Neural cell (in vitro differentiated cells): ENCODE measurements at regions not wholly inside any gene's neighbourhood (a gene's known extent, or its start where the extent isn't known, plus 50 kb on each side); places are given as distances from the start of the nearest gene placed in this dataset.

Experiments used
- H2AFZ ChIP-seq: fragments of 200-600, 300-800 bp; sonication (generic), shearing (Covaris generic); 2 replicates; pipeline ENCODE4 v1.6.0; 2014; ENCODE audit warnings: low read depth, mild to moderate bottlenecking, antibody characterized with exemption, low read length, moderate library complexity
- H3F3A ChIP-seq: fragments of 200-600 bp; shearing (Covaris generic); 2 replicates; pipeline ENCODE4 v1.6.1; 2016; ENCODE audit warnings: mild to moderate bottlenecking, moderate library complexity, mixed read lengths, antibody characterized with exemption, low read length; ENCODE audit not compliant: insufficient read depth, poor library complexity, severe bottlenecking
- H3K27ac ChIP-seq: fragments of 200-600, 300-800 bp; sonication (generic), shearing (Covaris generic); 2 replicates; pipeline ENCODE4 v1.5.1; 2014; ENCODE audit warnings: mild to moderate bottlenecking, low read length, moderate library complexity
- H3K27me3 ChIP-seq: fragments of 300-800, 200-600 bp; sonication (generic), shearing (Covaris generic); 2 replicates; pipeline ENCODE4 v1.6.0; 2014; ENCODE audit warnings: mild to moderate bottlenecking, low read depth, low read length, moderate library complexity; ENCODE audit not compliant: insufficient read depth
- H3K36me3 ChIP-seq: fragments of 300-800, 200-600 bp; sonication (generic), shearing (Covaris generic); 2 replicates; pipeline ENCODE4 v1.5.1; 2014; ENCODE audit warnings: mild to moderate bottlenecking, antibody characterized with exemption, low read length, moderate library complexity; ENCODE audit not compliant: insufficient read depth
- H3K4me2 ChIP-seq: fragments of 300-800, 200-600 bp; sonication (generic), shearing (Covaris generic); 2 replicates; pipeline ENCODE4 v1.6.0; 2014; ENCODE audit warnings: mild to moderate bottlenecking, low read length
- H3K4me3 ChIP-seq: fragments of 300-800, 200-600 bp; sonication (generic), shearing (Covaris generic); 2 replicates; pipeline ENCODE4 v1.5.1; 2014; ENCODE audit warnings: mild to moderate bottlenecking, low read length, moderate library complexity
- H3K79me2 ChIP-seq: fragments of 200-600 bp; shearing (Covaris generic); replicated peaks from 2 replicates; pipeline ENCODE4 v1.6.0; 2014; ENCODE audit warnings: mild to moderate bottlenecking, low read length, moderate library complexity; ENCODE audit not compliant: insufficient read depth
- H3K9ac ChIP-seq: fragments of 300-800, 200-600 bp; sonication (generic), shearing (Covaris generic); 2 replicates; pipeline ENCODE4 v1.6.1; 2016; ENCODE audit warnings: mild to moderate bottlenecking, low read length, mixed read lengths
- H3K9me2 ChIP-seq: fragments of 200-600 bp; shearing (Covaris generic); 2 replicates; pipeline ENCODE4 v1.6.1; 2016; ENCODE audit warnings: mild to moderate bottlenecking, low read length, mixed read lengths; ENCODE audit not compliant: insufficient read depth
- H3K9me3 ChIP-seq: fragments of 200-600, 300-800 bp; sonication (generic), shearing (Covaris generic); 2 replicates; pipeline ENCODE4 v1.6.1; 2016; ENCODE audit warnings: mild to moderate bottlenecking, mixed run types, low read length, moderate library complexity, mixed read lengths
- H4K20me1 ChIP-seq: fragments of 200-600 bp; shearing (Covaris generic); 2 replicates; pipeline ENCODE4 v1.6.1; 2016; ENCODE audit warnings: mild to moderate bottlenecking, mixed run types; ENCODE audit not compliant: insufficient read depth
- EP300 ChIP-seq: fragments of 450-650 bp; conservative IDR thresholded peaks from 2 replicates; pipeline ENCODE4 v1.6.1; 2014; ENCODE audit warnings: antibody characterized with exemption, mild to moderate bottlenecking, moderate library complexity; ENCODE audit not compliant: poor library complexity, severe bottlenecking
- EZH2 ChIP-seq: fragments of 200-600, 300-800 bp; shearing (Covaris generic), sonication (generic); IDR thresholded peaks from 2 replicates; pipeline ENCODE4 v1.6.1; 2014; ENCODE audit warnings: antibody characterized with exemption, low read length, borderline replicate concordance, mild to moderate bottlenecking; ENCODE audit not compliant: insufficient read depth, poor library complexity, severe bottlenecking
- MXI1 ChIP-seq: fragments of 450-650 bp; conservative IDR thresholded peaks from 2 replicates; pipeline ENCODE4 v1.6.1; 2014; ENCODE audit warnings: antibody characterized with exemption, mild to moderate bottlenecking; ENCODE audit not compliant: poor library complexity, severe bottlenecking
- POLR2AphosphoS5 ChIP-seq: IDR thresholded peaks from 2 replicates; pipeline ENCODE4 v1.6.1; 2012
- RAD21 ChIP-seq: fragments of 450-650 bp; conservative IDR thresholded peaks from 2 replicates; pipeline ENCODE4 v1.6.1; 2014; ENCODE audit warnings: antibody characterized with exemption, mild to moderate bottlenecking, moderate library complexity
- SMC3 ChIP-seq: fragments of 450-650 bp; conservative IDR thresholded peaks from 2 replicates; pipeline ENCODE4 v1.6.1; 2014; ENCODE audit warnings: antibody characterized with exemption, mild to moderate bottlenecking, moderate library complexity; ENCODE audit not compliant: poor library complexity
- TAF1 ChIP-seq: IDR thresholded peaks from 2 replicates; pipeline ENCODE4 v1.6.1; 2012; ENCODE audit warnings: low read depth
- TF ChIP-seq, protein P1 (sequence below): IDR thresholded peaks from 2 replicates; pipeline ENCODE4 v1.6.1; 2012; ENCODE audit warnings: borderline replicate concordance
- TF ChIP-seq, protein P2 (sequence below): fragments of 450-650 bp; IDR thresholded peaks from 2 replicates; pipeline ENCODE4 v1.5.1; 2014; ENCODE audit warnings: antibody characterized with exemption, mild to moderate bottlenecking, moderate library complexity; ENCODE audit not compliant: poor library complexity, severe bottlenecking

DNA sequence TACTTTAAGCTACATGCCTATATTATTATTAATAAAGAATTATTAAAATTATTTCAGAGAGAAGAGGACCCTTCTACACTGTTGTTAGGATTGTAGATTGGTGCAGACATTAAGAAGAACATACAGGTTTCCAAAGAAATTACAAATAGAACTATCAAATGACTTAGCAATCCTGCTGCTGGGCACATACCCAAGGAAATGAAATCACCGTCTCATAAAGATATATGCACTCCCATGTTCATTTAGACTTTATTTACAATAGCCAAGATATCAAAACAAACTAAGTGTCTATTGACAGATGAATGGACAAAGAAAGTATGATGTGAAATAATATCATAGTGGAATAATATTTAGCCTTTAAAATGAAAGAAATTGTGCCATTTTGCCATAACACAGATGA lies 687.7 kb upstream of the POU3F2 start:
- Histone ChIP-seq H3K4me3 (no peak overlapping the region), H2AFZ (no peak overlapping the region), H3K27me3 (no peaks in the 10 kb centered on the region), H3K9me2 (no peaks in the 10 kb centered on the region), H3F3A (no peaks in the 10 kb centered on the region), H3K9me3 (peaks cover 9% of the 10 kb centered on the region), H3K27ac (no peak overlapping the region), H3K9ac (no peak overlapping the region), H3K79me2 (no peaks in the 10 kb centered on the region), H4K20me1 (no peaks in the 10 kb centered on the region), H3K4me2 (no peak overlapping the region), H3K36me3 (no peaks in the 10 kb centered on the region)
- TF ChIP-seq MXI1 (no peak), TAF1 (no peak), RAD21 (no peak), EZH2 (no peak), SMC3 (no peak), EP300 (no peak), POLR2AphosphoS5 (no peak)
- TF ChIP-seq, protein P1, sequence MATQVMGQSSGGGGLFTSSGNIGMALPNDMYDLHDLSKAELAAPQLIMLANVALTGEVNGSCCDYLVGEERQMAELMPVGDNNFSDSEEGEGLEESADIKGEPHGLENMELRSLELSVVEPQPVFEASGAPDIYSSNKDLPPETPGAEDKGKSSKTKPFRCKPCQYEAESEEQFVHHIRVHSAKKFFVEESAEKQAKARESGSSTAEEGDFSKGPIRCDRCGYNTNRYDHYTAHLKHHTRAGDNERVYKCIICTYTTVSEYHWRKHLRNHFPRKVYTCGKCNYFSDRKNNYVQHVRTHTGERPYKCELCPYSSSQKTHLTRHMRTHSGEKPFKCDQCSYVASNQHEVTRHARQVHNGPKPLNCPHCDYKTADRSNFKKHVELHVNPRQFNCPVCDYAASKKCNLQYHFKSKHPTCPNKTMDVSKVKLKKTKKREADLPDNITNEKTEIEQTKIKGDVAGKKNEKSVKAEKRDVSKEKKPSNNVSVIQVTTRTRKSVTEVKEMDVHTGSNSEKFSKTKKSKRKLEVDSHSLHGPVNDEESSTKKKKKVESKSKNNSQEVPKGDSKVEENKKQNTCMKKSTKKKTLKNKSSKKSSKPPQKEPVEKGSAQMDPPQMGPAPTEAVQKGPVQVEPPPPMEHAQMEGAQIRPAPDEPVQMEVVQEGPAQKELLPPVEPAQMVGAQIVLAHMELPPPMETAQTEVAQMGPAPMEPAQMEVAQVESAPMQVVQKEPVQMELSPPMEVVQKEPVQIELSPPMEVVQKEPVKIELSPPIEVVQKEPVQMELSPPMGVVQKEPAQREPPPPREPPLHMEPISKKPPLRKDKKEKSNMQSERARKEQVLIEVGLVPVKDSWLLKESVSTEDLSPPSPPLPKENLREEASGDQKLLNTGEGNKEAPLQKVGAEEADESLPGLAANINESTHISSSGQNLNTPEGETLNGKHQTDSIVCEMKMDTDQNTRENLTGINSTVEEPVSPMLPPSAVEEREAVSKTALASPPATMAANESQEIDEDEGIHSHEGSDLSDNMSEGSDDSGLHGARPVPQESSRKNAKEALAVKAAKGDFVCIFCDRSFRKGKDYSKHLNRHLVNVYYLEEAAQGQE, result no peak

DNA sequence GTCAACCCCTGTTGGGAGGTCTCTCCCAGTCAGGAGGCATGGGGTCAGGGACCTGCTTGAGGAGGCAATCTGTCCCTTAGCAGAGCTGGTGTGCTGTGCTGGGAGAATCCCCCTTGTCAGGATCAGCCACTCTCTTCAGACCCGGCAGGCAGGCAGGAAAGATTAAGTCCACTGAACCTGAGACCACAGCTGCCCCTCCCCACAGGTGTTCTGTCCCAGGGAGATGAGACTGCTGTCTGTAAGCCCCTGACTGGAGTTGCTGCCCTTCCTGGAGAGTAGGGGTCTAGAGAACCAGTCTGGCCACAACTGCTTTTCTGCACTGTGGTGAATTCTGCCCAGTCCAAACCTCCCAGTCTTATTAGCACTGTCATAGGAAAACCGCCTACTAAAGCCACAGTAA lies 677.8 kb upstream of the POU3F2 start:
- no peak overlapping the region for H3K4me3 ChIP-seq
- TF ChIP-seq RAD21, result no peak
- no peak for TF ChIP-seq EP300
- TF ChIP-seq MXI1, result no peak
- no peak for TF ChIP-seq SMC3
- no peak for TF ChIP-seq EZH2
- TF ChIP-seq, protein P2, sequence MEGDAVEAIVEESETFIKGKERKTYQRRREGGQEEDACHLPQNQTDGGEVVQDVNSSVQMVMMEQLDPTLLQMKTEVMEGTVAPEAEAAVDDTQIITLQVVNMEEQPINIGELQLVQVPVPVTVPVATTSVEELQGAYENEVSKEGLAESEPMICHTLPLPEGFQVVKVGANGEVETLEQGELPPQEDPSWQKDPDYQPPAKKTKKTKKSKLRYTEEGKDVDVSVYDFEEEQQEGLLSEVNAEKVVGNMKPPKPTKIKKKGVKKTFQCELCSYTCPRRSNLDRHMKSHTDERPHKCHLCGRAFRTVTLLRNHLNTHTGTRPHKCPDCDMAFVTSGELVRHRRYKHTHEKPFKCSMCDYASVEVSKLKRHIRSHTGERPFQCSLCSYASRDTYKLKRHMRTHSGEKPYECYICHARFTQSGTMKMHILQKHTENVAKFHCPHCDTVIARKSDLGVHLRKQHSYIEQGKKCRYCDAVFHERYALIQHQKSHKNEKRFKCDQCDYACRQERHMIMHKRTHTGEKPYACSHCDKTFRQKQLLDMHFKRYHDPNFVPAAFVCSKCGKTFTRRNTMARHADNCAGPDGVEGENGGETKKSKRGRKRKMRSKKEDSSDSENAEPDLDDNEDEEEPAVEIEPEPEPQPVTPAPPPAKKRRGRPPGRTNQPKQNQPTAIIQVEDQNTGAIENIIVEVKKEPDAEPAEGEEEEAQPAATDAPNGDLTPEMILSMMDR, result no peak
- TF ChIP-seq, protein P1, result no peak
- no peak for TF ChIP-seq TAF1
- TF ChIP-seq POLR2AphosphoS5, result no peak
- H3K4me2 ChIP-seq, result no peak overlapping the region
- H2AFZ ChIP-seq, result no peak overlapping the region
- H4K20me1 ChIP-seq, result no peaks in the 10 kb centered on the region
- H3K27me3 ChIP-seq, result no peaks in the 10 kb centered on the region
- H3K9ac ChIP-seq, result no peak overlapping the region
- H3K36me3 ChIP-seq, result no peaks in the 10 kb centered on the region
- no peak overlapping the region for H3K27ac ChIP-seq
- H3K79me2 ChIP-seq, result no peaks in the 10 kb centered on the region
- H3F3A ChIP-seq, result no peaks in the 10 kb centered on the region
- H3K9me2 ChIP-seq, result no peaks in the 10 kb centered on the region
- H3K9me3 ChIP-seq, result no peaks in the 10 kb centered on the region
